IMR-90 (cell line): ENCODE measurements at regions not wholly inside any gene's neighbourhood (a gene's known extent, or its start where the extent isn't known, plus 50 kb on each side); places are given as distances from the start of the nearest gene placed in this dataset.

Experiments used
- ATAC-seq: fragments of 200-7000 bp; cut with Tn5 transposase; 2 replicates; pipeline ENCODE4 v1.9.1; 2020; ENCODE audit warnings: low read depth, mild to moderate bottlenecking, moderate library complexity
- BruUV-seq: library from RNA; stranded (reverse); fragments of 400-500 nt; replicated peaks from 2 replicates; lab custom pipeline; 2021; lab: Mats Ljungman, UMichigan
- CTCF ChIA-PET: fragments of 300-600 bp; formaldehyde crosslinking; extraction: SDS; loops from one replicate; lab custom pipeline; 2021; ENCODE audit warnings: antibody characterized with exemption; lab: Yijun Ruan, JAX
- POLR2A ChIA-PET: fragments of 300-600 bp; sonication (Branson Sonifier 250); formaldehyde crosslinking; loops from one replicate; lab custom pipeline; 2022; ENCODE audit warnings: antibody characterized with exemption; ENCODE audit not compliant: unreplicated experiment; lab: Charles Lee
- DNase-seq: peaks from one replicate; pipeline ENCODE4 v3.0.0; 2013
- H2AFZ ChIP-seq: replicated peaks from 2 replicates; pipeline ENCODE3; 2013; ENCODE audit warnings: low read length, mild to moderate bottlenecking; ENCODE audit not compliant: poor library complexity
- H2AK5ac ChIP-seq: 2 replicates; pipeline ENCODE4 v1.6.1; 2013; ENCODE audit warnings: low read depth, low read length, inconsistent platforms
- H2AK9ac ChIP-seq: replicated peaks from 2 replicates; pipeline ENCODE3; 2013; ENCODE audit warnings: mild to moderate bottlenecking, low read depth, low read length, moderate library complexity; ENCODE audit not compliant: poor library complexity
- H2BK120ac ChIP-seq: 2 replicates; pipeline ENCODE4 v1.6.1; 2013; ENCODE audit warnings: low read depth, low read length, inconsistent platforms
- H2BK15ac ChIP-seq: 3 replicates; pipeline ENCODE4 v1.6.1; 2013; ENCODE audit warnings: low read depth, low read length, inconsistent platforms
- H2BK20ac ChIP-seq: 2 replicates; pipeline ENCODE4 v1.6.1; 2013; ENCODE audit warnings: low read depth, mild to moderate bottlenecking, inconsistent platforms, low read length, moderate library complexity
- H2BK5ac ChIP-seq: 2 replicates; pipeline ENCODE4 v1.6.1; 2013; ENCODE audit warnings: mild to moderate bottlenecking, low read depth, low read length, inconsistent platforms; ENCODE audit not compliant: poor library complexity, severe bottlenecking
- H3K14ac ChIP-seq: replicated peaks from 2 replicates; pipeline ENCODE4 v1.6.1; 2013; ENCODE audit warnings: low read depth, low read length, inconsistent platforms
- H3K18ac ChIP-seq: 2 replicates; pipeline ENCODE4 v1.6.1; 2013; ENCODE audit warnings: low read depth, low read length, control low read depth
- H3K23ac ChIP-seq: 2 replicates; pipeline ENCODE4 v1.6.1; 2013; ENCODE audit warnings: low read depth, low read length, inconsistent platforms
- H3K27ac ChIP-seq: 2 replicates; pipeline ENCODE4 v1.5.1; 2013; ENCODE audit warnings: mild to moderate bottlenecking, control low read depth, low read length; ENCODE audit not compliant: insufficient read depth
- H3K27me3 ChIP-seq: 2 replicates; pipeline ENCODE4 v1.6.1; 2013; ENCODE audit warnings: low read length; ENCODE audit not compliant: control insufficient read depth, insufficient read depth
- H3K36me3 ChIP-seq: 2 replicates; pipeline ENCODE4 v1.6.1; 2013; ENCODE audit warnings: low read length, mixed read lengths; ENCODE audit not compliant: control insufficient read depth, insufficient read depth
- H3K4ac ChIP-seq: 2 replicates; pipeline ENCODE4 v1.6.1; 2013; ENCODE audit warnings: low read depth, low read length, inconsistent platforms
- H3K4me1 ChIP-seq: 2 replicates; pipeline ENCODE4 v1.6.1; 2013; ENCODE audit warnings: low read length, mixed read lengths; ENCODE audit not compliant: control insufficient read depth, insufficient read depth
- H3K4me2 ChIP-seq: 2 replicates; pipeline ENCODE4 v1.6.1; 2013; ENCODE audit warnings: low read depth, mild to moderate bottlenecking, control low read depth, low read length, moderate library complexity
- H3K4me3 ChIP-seq: 2 replicates; pipeline ENCODE4 v1.5.1; 2013; ENCODE audit warnings: low read depth, mild to moderate bottlenecking, control low read depth, low read length, moderate library complexity; ENCODE audit not compliant: insufficient read depth
- H3K56ac ChIP-seq: 2 replicates; pipeline ENCODE4 v1.6.1; 2013; ENCODE audit warnings: low read length, inconsistent platforms; ENCODE audit not compliant: insufficient read depth; ENCODE audit errors: extremely low read depth
- H3K79me1 ChIP-seq, 2 experiments: 2 replicates each; pipeline ENCODE4 v1.6.1; 2013; ENCODE audit warnings: low read length in 2 of 2, inconsistent platforms in 1 of 2, low read depth in 1 of 2
- H3K9ac ChIP-seq: 2 replicates; pipeline ENCODE4 v1.6.1; 2013; ENCODE audit warnings: low read depth, low read length, control low read depth
- H3K9me1 ChIP-seq: 2 replicates; pipeline ENCODE4 v1.6.1; 2013; ENCODE audit warnings: low read length, inconsistent platforms; ENCODE audit not compliant: insufficient read depth
- H3K9me3 ChIP-seq: 2 replicates; pipeline ENCODE4 v1.6.1; 2013; ENCODE audit warnings: low read length; ENCODE audit not compliant: control insufficient read depth, insufficient read depth
- H4K20me1 ChIP-seq: 2 replicates; pipeline ENCODE4 v1.6.1; 2013; ENCODE audit warnings: low read length, inconsistent platforms; ENCODE audit not compliant: insufficient read depth
- H4K5ac ChIP-seq: 2 replicates; pipeline ENCODE4 v1.6.1; 2013; ENCODE audit warnings: mild to moderate bottlenecking, low read depth, low read length, control low read depth
- H4K8ac ChIP-seq, 2 experiments: 2 replicates each; pipeline ENCODE4 v1.6.1; 2013; ENCODE audit warnings: low read depth in 2 of 2, low read length in 2 of 2, control low read depth in 1 of 2, inconsistent platforms in 1 of 2
- H4K91ac ChIP-seq: 2 replicates; pipeline ENCODE4 v1.6.1; 2013; ENCODE audit warnings: low read depth, low read length, inconsistent platforms; ENCODE audit not compliant: insufficient read depth
- BHLHE40 ChIP-seq: fragments of 150-350 bp; IDR thresholded peaks from 2 replicates; pipeline ENCODE4 v1.6.1; 2016; ENCODE audit warnings: mild to moderate bottlenecking, low read depth, low read length
- CEBPB ChIP-seq: IDR thresholded peaks from 2 replicates; pipeline ENCODE4 v1.6.1; 2012; ENCODE audit warnings: low read depth, low read length, improper control_type of control experiment
- CHD1 ChIP-seq: IDR thresholded peaks from 2 replicates; pipeline ENCODE4 v1.6.1; 2012; ENCODE audit warnings: low read depth, low read length, improper control_type of control experiment
- FOS ChIP-seq: fragments of 150-350 bp; IDR thresholded peaks from 2 replicates; pipeline ENCODE4 v1.6.1; 2016; ENCODE audit warnings: low read depth, low read length
- MAFK ChIP-seq: IDR thresholded peaks from 2 replicates; pipeline ENCODE4 v1.6.1; 2012; ENCODE audit warnings: low read depth, low read length, improper control_type of control experiment
- MAZ ChIP-seq: IDR thresholded peaks from 2 replicates; pipeline ENCODE4 v1.6.1; 2012; ENCODE audit warnings: low read depth, mild to moderate bottlenecking, low read length, improper control_type of control experiment, moderate library complexity, borderline replicate concordance
- MXI1 ChIP-seq: IDR thresholded peaks from 2 replicates; pipeline ENCODE4 v1.6.1; 2012; ENCODE audit warnings: low read depth, mild to moderate bottlenecking, low read length, moderate library complexity, borderline replicate concordance
- NFE2L2 ChIP-seq: fragments of 150-350 bp; IDR thresholded peaks from 2 replicates; pipeline ENCODE4 v1.6.1; 2016; ENCODE audit warnings: low read depth, mild to moderate bottlenecking, low read length
- POLR2A ChIP-seq: IDR thresholded peaks from 2 replicates; pipeline ENCODE4 v1.6.1; 2012; ENCODE audit warnings: mild to moderate bottlenecking, low read depth, low read length
- RCOR1 ChIP-seq: IDR thresholded peaks from 2 replicates; pipeline ENCODE4 v1.6.1; 2012; ENCODE audit warnings: mild to moderate bottlenecking, low read length, improper control_type of control experiment; ENCODE audit not compliant: insufficient replicate concordance
- RFX5 ChIP-seq: IDR thresholded peaks from 2 replicates; pipeline ENCODE4 v1.8.0; 2012; ENCODE audit warnings: low read depth, mild to moderate bottlenecking, low read length, moderate library complexity
- SMC3 ChIP-seq: fragments of 150-350 bp; IDR thresholded peaks from 2 replicates; pipeline ENCODE4 v1.6.1; 2016; ENCODE audit warnings: low read depth, mild to moderate bottlenecking, antibody characterized with exemption, low read length, moderate library complexity
- WGBS, 2 experiments: methylation state at CpG; one replicate each; pipeline versions ENCODE4 v1.1.5 to v1.1.7; 2013; ENCODE audit warnings: missing lambda C conversion rate in 2 of 2; ENCODE audit not compliant: insufficient read length in 1 of 2; ENCODE audit errors: extremely low coverage in 2 of 2; 5-methylcytosine and 5-hydroxymethylcytosine counted together
- dilution Hi-C: fragments of 300-500 bp; cut with HindIII; formaldehyde crosslinking; loops from one replicate; pipeline ENCODE4 v1.14.3; 2018; ENCODE audit warnings: low sequenced_read_pairs; ENCODE audit not compliant: unreplicated experiment
- in situ Hi-C: fragments of 300-500 bp; cut with MboI; formaldehyde crosslinking; loops from 3 replicates; pipeline ENCODE4 v1.14.3; 2019; ENCODE audit warnings: low sequenced_read_pairs, inconsistent platforms, mixed read lengths
- intact Hi-C: fragments of 100-400 bp; cut with micrococcal nuclease; formaldehyde crosslinking; loops from 2 replicates; pipeline ENCODE4 v1.10.0; 2022
- TF ChIP-seq, protein P1 (sequence below): fragments of 150-350 bp; IDR thresholded peaks from 2 replicates; pipeline ENCODE4 v1.6.1; 2017; ENCODE audit warnings: mild to moderate bottlenecking, antibody characterized with exemption, low read length, low read depth
- TF ChIP-seq, protein P2 (sequence below): conservative IDR thresholded peaks from 2 replicates; pipeline ENCODE4 v1.5.1; 2012; ENCODE audit warnings: mild to moderate bottlenecking, low read depth, low read length, improper control_type of control experiment

DNA sequence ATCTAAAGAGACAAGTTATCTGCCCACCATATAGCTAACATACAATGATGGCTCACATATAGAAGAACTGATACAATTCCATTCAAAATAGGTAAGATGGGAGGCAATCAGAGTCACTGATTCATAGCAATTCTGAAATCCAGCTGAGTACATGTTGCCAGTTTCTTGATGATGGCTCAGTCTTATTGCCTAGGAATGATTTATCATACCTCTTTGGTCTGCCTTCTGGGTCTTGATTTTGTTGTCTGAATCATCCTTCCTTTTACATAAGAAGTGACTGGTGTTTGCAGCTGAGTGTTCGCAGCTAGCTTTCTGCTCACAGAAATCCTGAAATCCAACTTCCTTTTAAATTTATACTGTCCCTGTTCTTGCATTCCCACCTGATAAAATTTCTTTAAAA is 463.2 kb upstream of the MGAT4C start:
- no peak overlapping the region for H3K23ac ChIP-seq
- dilution Hi-C loops = no loop called here
- H2BK15ac ChIP-seq = no peak overlapping the region
- H3K9me3 ChIP-seq = no peaks in the 10 kb centered on the region; the same call in 1 of the 2 replicates
- no peak overlapping the region for H3K4me3 ChIP-seq
- BruUV-seq = no TSS peak
- H2BK20ac ChIP-seq = no peak overlapping the region
- no peak overlapping the region for H2AK9ac ChIP-seq
- H3K4ac ChIP-seq = no peak overlapping the region
- TF ChIP-seq NFE2L2 (no peak), RCOR1 (no peak), BHLHE40 (no peak), SMC3 (no peak), POLR2A (no peak), MAFK (no peak), MXI1 (no peak), MAZ (no peak), CHD1 (no peak), FOS (no peak), RFX5 (no peak), CEBPB (no peak)
- TF ChIP-seq, protein P1, sequence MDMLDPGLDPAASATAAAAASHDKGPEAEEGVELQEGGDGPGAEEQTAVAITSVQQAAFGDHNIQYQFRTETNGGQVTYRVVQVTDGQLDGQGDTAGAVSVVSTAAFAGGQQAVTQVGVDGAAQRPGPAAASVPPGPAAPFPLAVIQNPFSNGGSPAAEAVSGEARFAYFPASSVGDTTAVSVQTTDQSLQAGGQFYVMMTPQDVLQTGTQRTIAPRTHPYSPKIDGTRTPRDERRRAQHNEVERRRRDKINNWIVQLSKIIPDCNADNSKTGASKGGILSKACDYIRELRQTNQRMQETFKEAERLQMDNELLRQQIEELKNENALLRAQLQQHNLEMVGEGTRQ = no peak
- TF ChIP-seq, protein P2, sequence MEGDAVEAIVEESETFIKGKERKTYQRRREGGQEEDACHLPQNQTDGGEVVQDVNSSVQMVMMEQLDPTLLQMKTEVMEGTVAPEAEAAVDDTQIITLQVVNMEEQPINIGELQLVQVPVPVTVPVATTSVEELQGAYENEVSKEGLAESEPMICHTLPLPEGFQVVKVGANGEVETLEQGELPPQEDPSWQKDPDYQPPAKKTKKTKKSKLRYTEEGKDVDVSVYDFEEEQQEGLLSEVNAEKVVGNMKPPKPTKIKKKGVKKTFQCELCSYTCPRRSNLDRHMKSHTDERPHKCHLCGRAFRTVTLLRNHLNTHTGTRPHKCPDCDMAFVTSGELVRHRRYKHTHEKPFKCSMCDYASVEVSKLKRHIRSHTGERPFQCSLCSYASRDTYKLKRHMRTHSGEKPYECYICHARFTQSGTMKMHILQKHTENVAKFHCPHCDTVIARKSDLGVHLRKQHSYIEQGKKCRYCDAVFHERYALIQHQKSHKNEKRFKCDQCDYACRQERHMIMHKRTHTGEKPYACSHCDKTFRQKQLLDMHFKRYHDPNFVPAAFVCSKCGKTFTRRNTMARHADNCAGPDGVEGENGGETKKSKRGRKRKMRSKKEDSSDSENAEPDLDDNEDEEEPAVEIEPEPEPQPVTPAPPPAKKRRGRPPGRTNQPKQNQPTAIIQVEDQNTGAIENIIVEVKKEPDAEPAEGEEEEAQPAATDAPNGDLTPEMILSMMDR = no peak
- no peak overlapping the region for H4K8ac ChIP-seq
- in situ Hi-C loops = no loop called here
- H3K27ac ChIP-seq = no peak overlapping the region
- no peak overlapping the region; the same call in 1 of the 2 replicates for H3K18ac ChIP-seq
- no peak overlapping the region for H3K56ac ChIP-seq
- no peak overlapping the region for H2BK5ac ChIP-seq
- H3K9ac ChIP-seq = no peak overlapping the region
- H2AFZ ChIP-seq = no peak overlapping the region
- CTCF ChIA-PET = no interaction called here
- H3K79me1 ChIP-seq = no peaks in the 10 kb centered on the region
- no peaks in the 10 kb centered on the region for H3K36me3 ChIP-seq
- H2BK120ac ChIP-seq = no peak overlapping the region
- intact Hi-C loops = no loop called here
- no CpG with 5 or more reads among the region's 1 CpG for WGBS, 2 experiments
- peaks cover 4% of the 10 kb centered on the region for H3K4me1 ChIP-seq
- POLR2A ChIA-PET = no interaction called here
- no peak overlapping the region for H2AK5ac ChIP-seq
- H3K4me2 ChIP-seq = no peak overlapping the region
- ATAC-seq (no peak), DNase-seq (peak; percentile 67)
- H4K5ac ChIP-seq = no peak overlapping the region
- no peaks in the 10 kb centered on the region for H3K9me1 ChIP-seq
- no peak overlapping the region for H3K14ac ChIP-seq
- no peak overlapping the region for H4K91ac ChIP-seq
- H3K27me3 ChIP-seq = no peaks in the 10 kb centered on the region
- H4K20me1 ChIP-seq = no peaks in the 10 kb centered on the region
